GM13977 (cell line): ENCODE measurements at regions not wholly inside any gene's neighbourhood (a gene's known extent, or its start where the extent isn't known, plus 50 kb on each side); places are given as distances from the start of the nearest gene placed in this dataset.
"Not testable (repeated sequence)": the region's sequence is repeated elsewhere in the genome, so short reads cannot be mapped to it uniquely, and the experiment has no call there.

Experiments
- DNase-seq: peaks from one replicate; pipeline ENCODE4 v3.0.0; 2012; ENCODE audit warnings: low spot score
- CTCF ChIP-seq: IDR thresholded peaks from 2 replicates; pipeline ENCODE4 v1.5.1; 2012; ENCODE audit warnings: mild to moderate bottlenecking, control low read depth; ENCODE audit not compliant: insufficient read depth; ENCODE audit errors: extremely low read depth, missing control alignments
- in situ Hi-C: fragments of 300-500 bp; cut with MboI; formaldehyde crosslinking; loops from one replicate; pipeline ENCODE4 v1.12.0; 2022; ENCODE audit warnings: low sequenced_read_pairs, low pct_unique_long_range_greater_than_20kb, mixed read lengths, inconsistent platforms; ENCODE audit not compliant: unreplicated experiment

- no peak for DNase-seq
- in situ Hi-C loops: no loop called here
- no peak for TF ChIP-seq CTCF
These were observed 67.6 kb upstream of the TSPAN2 start for GRCh38 chr1:115156826-115157468.

GRCh38 chr1:115153966-115154557 is 64.8 kb upstream of the TSPAN2 start:
- in situ Hi-C loops: no loop called here
- DNase-seq: no peak
- no peak for TF ChIP-seq CTCF

- in situ Hi-C loops, DNase-seq: not testable (repeated sequence)
These were observed 58.6 kb upstream of the TSPAN2 start for GRCh38 chr1:115147928-115148327.

- no peak for TF ChIP-seq CTCF
- DNase-seq: no peak
- in situ Hi-C loops: no loop called here
These were observed 55.9 kb upstream of the TSPAN2 start for GRCh38 chr1:115145226-115145625.

- in situ Hi-C loops: no loop called here
- no peak for DNase-seq
- TF ChIP-seq CTCF: no peak
These were observed 54.9 kb upstream of the TSPAN2 start for GRCh38 chr1:115144176-115144575.

GRCh38 chr1:115142616-115143015 is 53.3 kb upstream of the TSPAN2 start:
- DNase-seq: no peak
- no peak for TF ChIP-seq CTCF
- in situ Hi-C loops: no loop called here

GRCh38 chr1:115141145-115141454 is 51.8 kb upstream of the TSPAN2 start:
- DNase-seq: no peak
- in situ Hi-C loops: no loop called here
- no peak for TF ChIP-seq CTCF
